HEK293T (cell line): ENCODE measurements at regions not wholly inside any gene's neighbourhood (a gene's known extent, or its start where the extent isn't known, plus 50 kb on each side); places are given as distances from the start of the nearest gene placed in this dataset.

Experiments
- BHLHE40 ChIP-seq: fragments of 450-650 bp; IDR thresholded peaks from 2 replicates; pipeline ENCODE4 v1.6.1; 2016; ENCODE audit warnings: mild to moderate bottlenecking, moderate library complexity, borderline replicate concordance
- ELF4 ChIP-seq: fragments of 450-650 bp; IDR thresholded peaks from 2 replicates; pipeline ENCODE4 v1.6.1; 2017; ENCODE audit warnings: antibody characterized with exemption
- FOXA1 ChIP-seq: fragments of 450-650 bp; IDR thresholded peaks from 2 replicates; pipeline ENCODE4 v1.6.1; 2016; ENCODE audit warnings: mild to moderate bottlenecking
- FOXK2 ChIP-seq: fragments of 450-650 bp; IDR thresholded peaks from 2 replicates; pipeline ENCODE4 v1.6.1; 2016; ENCODE audit warnings: mild to moderate bottlenecking
- NFRKB ChIP-seq: fragments of 450-650 bp; IDR thresholded peaks from 2 replicates; pipeline ENCODE4 v1.6.1; 2016; ENCODE audit warnings: mild to moderate bottlenecking, moderate library complexity
- ZNF384 ChIP-seq: fragments of 450-650 bp; IDR thresholded peaks from 2 replicates; pipeline ENCODE4 v1.6.1; 2016

DNA sequence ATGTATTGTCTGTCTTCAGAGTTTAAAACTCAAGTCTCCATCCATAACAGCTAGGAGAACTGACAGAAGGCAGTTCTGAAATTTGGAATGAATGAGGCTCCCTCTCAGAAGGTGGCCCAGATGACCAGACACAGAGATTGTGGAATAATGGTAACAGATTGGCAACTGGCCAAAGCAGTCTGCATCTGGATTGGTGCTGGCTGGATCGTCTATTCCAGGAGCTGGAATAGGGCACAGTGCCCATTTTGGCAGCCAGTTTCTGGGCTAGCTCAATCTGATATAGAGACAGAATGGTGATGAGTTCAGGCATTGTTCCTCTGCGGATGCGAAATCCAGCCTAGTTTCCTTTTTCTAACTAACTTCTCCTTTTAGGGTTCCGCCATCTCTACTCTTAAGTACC, 851.7 kb downstream of the PDCD6IP start:
- TF ChIP-seq BHLHE40 (no peak), ELF4 (no peak), ZNF384 (no peak), FOXA1 (no peak), FOXK2 (no peak), NFRKB (no peak)
